SK-N-SH treated with all-trans-retinoic acid at 6 μM for 48 hours (cell line): ENCODE measurements at regions not wholly inside any gene's neighbourhood (a gene's known extent, or its start where the extent isn't known, plus 50 kb on each side); places are given as distances from the start of the nearest gene placed in this dataset.

Experiments
- CREB5 ChIP-seq: fragments of 250-450 bp; sonication (Bioruptor Pico); IDR thresholded peaks from 2 replicates; pipeline ENCODE4 v1.5.1; 2020; ENCODE audit warnings: low read depth, mild to moderate bottlenecking, moderate library complexity
- ESRRG ChIP-seq: fragments of 250-450 bp; sonication (Bioruptor Pico); IDR thresholded peaks from 2 replicates; pipeline ENCODE4 v1.6.1; 2021; ENCODE audit warnings: mild to moderate bottlenecking
- OSR1 ChIP-seq: fragments of 250-450 bp; sonication (Bioruptor Pico); IDR thresholded peaks from 2 replicates; pipeline ENCODE4 v1.8.0; 2022; ENCODE audit warnings: moderate library complexity, mild to moderate bottlenecking, inconsistent platforms
- ZC3H10 ChIP-seq: fragments of 250-450 bp; sonication (Bioruptor Pico); IDR thresholded peaks from 2 replicates; pipeline ENCODE4 v1.5.1; 2021; ENCODE audit warnings: mild to moderate bottlenecking, moderate library complexity
- ZFP3 ChIP-seq: fragments of 250-450 bp; sonication (Bioruptor Pico); IDR thresholded peaks from 2 replicates; pipeline ENCODE4 v1.5.0; 2020; ENCODE audit warnings: mild to moderate bottlenecking, moderate library complexity

GRCh38 chr6:114987281-114987680, 644.5 kb upstream of the HS3ST5 start:
- TF ChIP-seq OSR1 (CRISPR knock-in tag) (no peak), ESRRG (CRISPR knock-in tag) (no peak), CREB5 (CRISPR knock-in tag) (no peak), ZC3H10 (CRISPR knock-in tag) (no peak), ZFP3 (CRISPR knock-in tag) (no peak)
